NOMO-1 treated with DMSO at 0.1 percent for 48 hours (cell line): ENCODE measurements at regions not wholly inside any gene's neighbourhood (a gene's known extent, or its start where the extent isn't known, plus 50 kb on each side); places are given as distances from the start of the nearest gene placed in this dataset.

ENCODE experiments used
- DNase-seq: peaks from one replicate; lab custom pipeline; 2025; ENCODE audit not compliant: unreplicated experiment; lab: John Stamatoyannopoulos, UW

GRCh38 chr1:114342376-114342775 lies 168.6 kb downstream of the TRIM33 start:
- peak; percentile 60 for DNase-seq

GRCh38 chr1:114341856-114342255 lies 169.1 kb downstream of the TRIM33 start:
- DNase-seq = no peak

GRCh38 chr1:114341299-114341698 lies 169.7 kb downstream of the TRIM33 start:
- DNase-seq = no peak

- no peak for DNase-seq
Observed at GRCh38 chr1:114340892-114341291, 170.1 kb downstream of the TRIM33 start.

- no peak for DNase-seq
Observed at GRCh38 chr1:114339379-114339778, 171.6 kb downstream of the TRIM33 start.

- no peak for DNase-seq
Observed at GRCh38 chr1:114338191-114338890, 172.7 kb downstream of the TRIM33 start.

GRCh38 chr1:114337417-114337816 lies 173.6 kb downstream of the TRIM33 start:
- no peak for DNase-seq

GRCh38 chr1:114336360-114336759 lies 174.6 kb downstream of the TRIM33 start:
- peak; percentile 77 for DNase-seq

GRCh38 chr1:114335273-114335672 lies 175.7 kb downstream of the TRIM33 start:
- DNase-seq = no peak

- no peak for DNase-seq
Observed at GRCh38 chr1:114334297-114334696, 176.7 kb downstream of the TRIM33 start.

GRCh38 chr1:114333690-114334089 lies 177.3 kb downstream of the TRIM33 start:
- no peak for DNase-seq

- no peak for DNase-seq
Observed at GRCh38 chr1:114331936-114332335, 178.3 kb upstream of the SYT6 start.

- no peak for DNase-seq
Observed at GRCh38 chr1:114330451-114330983, 176.8 kb upstream of the SYT6 start.

GRCh38 chr1:114328361-114328904 lies 174.8 kb upstream of the SYT6 start:
- no peak for DNase-seq

GRCh38 chr1:114324662-114324965 lies 170.9 kb upstream of the SYT6 start:
- no peak for DNase-seq

- DNase-seq = no peak
Observed at GRCh38 chr1:114323959-114324661, 170.4 kb upstream of the SYT6 start.

GRCh38 chr1:114322734-114323133 lies 169.1 kb upstream of the SYT6 start:
- no peak for DNase-seq

- no peak for DNase-seq
Observed at GRCh38 chr1:114322207-114322606, 168.5 kb upstream of the SYT6 start.

GRCh38 chr1:114320586-114320985 lies 166.9 kb upstream of the SYT6 start:
- DNase-seq = no peak

GRCh38 chr1:114319418-114319817 lies 165.7 kb upstream of the SYT6 start:
- DNase-seq = no peak

GRCh38 chr1:114318961-114319360 lies 165.3 kb upstream of the SYT6 start:
- no peak for DNase-seq

GRCh38 chr1:114316204-114316603 lies 162.5 kb upstream of the SYT6 start:
- DNase-seq = no peak
